Cardiac fibroblast (primary cell): ENCODE measurements at regions not wholly inside any gene's neighbourhood (a gene's known extent, or its start where the extent isn't known, plus 50 kb on each side); places are given as distances from the start of the nearest gene placed in this dataset.
A peak's percentile ranks its signal among the peaks of the same experiment; 100 is the strongest.

Experiments
- DNase-seq, 2 donors: peaks; one replicate each; pipeline versions ENCODE4 v3.0.0 to v3.0.0-alpha.2; 2010; ENCODE audit warnings: low read depth in 2 of 2
- H3K4me3 ChIP-seq, 2 donors: replicated peaks in 1 of 2; 1 replicate in 1 of 2; 2 replicates in 1 of 2; pipeline ENCODE4 v1.5.1; 2011; ENCODE audit warnings: low read depth in 2 of 2, low read length in 2 of 2, mild to moderate bottlenecking in 2 of 2, moderate library complexity in 1 of 2
- CTCF ChIP-seq: IDR thresholded peaks from one replicate; pipeline ENCODE4 v1.5.1; 2011; ENCODE audit warnings: low read depth, mild to moderate bottlenecking, low read length, inconsistent platforms

- no peak for DNase-seq
- no peak for TF ChIP-seq CTCF
- H3K4me3 ChIP-seq: no peak overlapping the region
Observed at GRCh38 chr12:42692749-42693148, 103.2 kb upstream of the PRICKLE1 start.

- peak in 1 of 2 donors; percentile 25 for DNase-seq
- no peak overlapping the region for H3K4me3 ChIP-seq
Observed at GRCh38 chr12:42691991-42692557, 102.5 kb upstream of the PRICKLE1 start.

GRCh38 chr12:42690264-42690663 is 100.7 kb upstream of the PRICKLE1 start:
- DNase-seq: no peak
- no peak overlapping the region for H3K4me3 ChIP-seq
- no peak for TF ChIP-seq CTCF

More at GRCh38 chr12:42691991-42692557, 102.5 kb upstream of the PRICKLE1 start:
- no peak for TF ChIP-seq CTCF

DNA sequence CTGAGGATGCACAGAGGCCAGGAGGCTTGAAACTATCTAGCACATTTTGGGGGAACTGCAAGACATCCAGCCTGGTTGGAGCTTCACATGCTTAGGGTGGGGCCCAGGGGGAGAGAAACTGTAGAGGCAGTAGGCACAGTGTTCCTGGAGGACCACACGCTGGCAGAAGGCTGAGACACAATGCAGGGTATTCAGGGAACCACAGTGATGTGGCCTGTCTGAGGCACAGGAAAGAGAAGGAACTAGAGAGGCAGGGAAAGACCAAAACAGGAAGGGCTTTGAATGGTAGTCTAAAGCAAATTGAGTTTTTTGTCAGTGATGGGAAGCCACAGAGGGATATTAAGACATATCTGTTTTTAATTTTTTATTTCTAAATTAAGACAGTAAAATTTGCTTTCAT is 100.2 kb upstream of the PRICKLE1 start:
- DNase-seq: no peak
- no peak overlapping the region for H3K4me3 ChIP-seq
- TF ChIP-seq CTCF: no peak

GRCh38 chr12:42686514-42687172 is 97.1 kb upstream of the PRICKLE1 start:
- no peak overlapping the region for H3K4me3 ChIP-seq
- TF ChIP-seq CTCF: no peak
- peak in 1 of 2 donors; percentile 55 for DNase-seq

DNA sequence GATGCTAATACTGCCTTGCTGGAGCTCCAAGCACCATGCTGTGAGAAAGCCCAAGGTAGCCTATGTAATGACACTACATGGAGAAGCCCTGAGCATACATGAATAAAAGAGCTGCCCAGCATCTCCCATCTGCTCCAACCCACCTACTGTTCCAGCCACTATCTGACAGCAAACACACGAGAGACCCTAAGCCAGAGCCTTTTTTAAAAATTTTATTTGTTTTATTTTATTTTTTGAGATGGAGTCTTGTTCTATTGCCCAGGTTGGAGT is 95.2 kb upstream of the PRICKLE1 start:
- no peak for DNase-seq
- no peak for TF ChIP-seq CTCF
- H3K4me3 ChIP-seq: no peak overlapping the region
